Jurkat, Clone E6-1 (cell line): ENCODE measurements at regions not wholly inside any gene's neighbourhood (a gene's known extent, or its start where the extent isn't known, plus 50 kb on each side); places are given as distances from the start of the nearest gene placed in this dataset.

Source experiments
- DNase-seq: peaks from one replicate; pipeline ENCODE4 v3.0.0-alpha.2; 2011; ENCODE audit warnings: low read depth, low spot score
- H3K4me3 ChIP-seq: 2 replicates; pipeline ENCODE4 v1.5.1; 2011; ENCODE audit warnings: mild to moderate bottlenecking, low read length, control low read depth, moderate library complexity

GRCh38 chr12:78641837-78642423 is 222.6 kb upstream of the SYT1 start:
- no peak for DNase-seq

GRCh38 chr12:78645956-78646355 is 218.6 kb upstream of the SYT1 start:
- H3K4me3 ChIP-seq: no peak overlapping the region
- DNase-seq: no peak

More at GRCh38 chr12:78641837-78642423, 222.6 kb upstream of the SYT1 start:
- no peak overlapping the region for H3K4me3 ChIP-seq

- DNase-seq: no peak
- no peak overlapping the region for H3K4me3 ChIP-seq
These were observed 212.8 kb upstream of the SYT1 start for GRCh38 chr12:78651755-78652154.

- H3K4me3 ChIP-seq: no peak overlapping the region
- no peak for DNase-seq
These were observed 198.0 kb upstream of the SYT1 start for GRCh38 chr12:78666584-78666983.

- DNase-seq: no peak
- no peak overlapping the region for H3K4me3 ChIP-seq
These were observed 193.3 kb upstream of the SYT1 start for GRCh38 chr12:78671295-78671694.

- DNase-seq: no peak
- H3K4me3 ChIP-seq: no peak overlapping the region
These were observed 192.5 kb upstream of the SYT1 start for GRCh38 chr12:78672033-78672432.

- H3K4me3 ChIP-seq: no peak overlapping the region
- DNase-seq: no peak
These were observed 190.1 kb upstream of the SYT1 start for GRCh38 chr12:78674311-78675090.

GRCh38 chr12:78680596-78680995 is 184.0 kb upstream of the SYT1 start:
- DNase-seq: no peak
- no peak overlapping the region for H3K4me3 ChIP-seq

- DNase-seq: no peak
- H3K4me3 ChIP-seq: no peak overlapping the region
These were observed 181.5 kb upstream of the SYT1 start for GRCh38 chr12:78683031-78683430.

GRCh38 chr12:78683626-78684025 is 180.9 kb upstream of the SYT1 start:
- no peak overlapping the region for H3K4me3 ChIP-seq
- no peak for DNase-seq

- DNase-seq: no peak
- H3K4me3 ChIP-seq: no peak overlapping the region
These were observed 180.2 kb upstream of the SYT1 start for GRCh38 chr12:78684419-78684818.

- DNase-seq: no peak
- no peak overlapping the region for H3K4me3 ChIP-seq
These were observed 168.8 kb upstream of the SYT1 start for GRCh38 chr12:78695749-78696148.

- no peak for DNase-seq
- H3K4me3 ChIP-seq: no peak overlapping the region
These were observed 168.3 kb upstream of the SYT1 start for GRCh38 chr12:78696267-78696666.

- no peak overlapping the region for H3K4me3 ChIP-seq
- no peak for DNase-seq
These were observed 166.7 kb upstream of the SYT1 start for GRCh38 chr12:78697817-78698415.

GRCh38 chr12:78698747-78699146 is 165.8 kb upstream of the SYT1 start:
- no peak overlapping the region for H3K4me3 ChIP-seq
- DNase-seq: no peak

- DNase-seq: no peak
- no peak overlapping the region for H3K4me3 ChIP-seq
These were observed 164.0 kb upstream of the SYT1 start for GRCh38 chr12:78700565-78700964.

- no peak for DNase-seq
- no peak overlapping the region for H3K4me3 ChIP-seq
These were observed 160.6 kb upstream of the SYT1 start for GRCh38 chr12:78703820-78704525.

- no peak for DNase-seq
- no peak overlapping the region for H3K4me3 ChIP-seq
These were observed 152.6 kb upstream of the SYT1 start for GRCh38 chr12:78711954-78712353.

- DNase-seq: no peak
- H3K4me3 ChIP-seq: no peak overlapping the region
These were observed 151.6 kb upstream of the SYT1 start for GRCh38 chr12:78712834-78713481.
